Liver (tissue), 3 donors: ENCODE measurements at regions not wholly inside any gene's neighbourhood (a gene's known extent, or its start where the extent isn't known, plus 50 kb on each side); places are given as distances from the start of the nearest gene placed in this dataset.

Source experiments
- EGR1 ChIP-seq, 2 donors: IDR thresholded peaks; 2 replicates each; pipeline ENCODE4 v1.6.1; 2016 to 2018; ENCODE audit warnings: antibody characterized with exemption in 2 of 2, low read depth in 2 of 2
- FOXA1 ChIP-seq: IDR thresholded peaks from 2 replicates; pipeline ENCODE4 v1.6.1; 2016; ENCODE audit warnings: antibody characterized with exemption
- GABPA ChIP-seq, 2 donors: IDR thresholded peaks in 1 of 2; conservative IDR thresholded peaks in 1 of 2; 2 replicates each; pipeline ENCODE4 v1.6.1; 2016; ENCODE audit warnings: antibody characterized with exemption in 2 of 2, mild to moderate bottlenecking in 1 of 2, moderate library complexity in 1 of 2
- HNF4A ChIP-seq, 2 donors: conservative IDR thresholded peaks; 2 replicates each; pipeline ENCODE4 v1.6.1; 2016; ENCODE audit warnings: antibody characterized with exemption in 2 of 2, mild to moderate bottlenecking in 2 of 2
- HNF4G ChIP-seq: IDR thresholded peaks from 2 replicates; pipeline ENCODE4 v1.6.1; 2016; ENCODE audit warnings: antibody characterized with exemption
- JUND ChIP-seq, 2 donors: IDR thresholded peaks; 2 replicates each; pipeline ENCODE4 v1.6.1; 2016; ENCODE audit warnings: antibody characterized with exemption in 2 of 2
- MAX ChIP-seq: IDR thresholded peaks from 2 replicates; pipeline ENCODE4 v1.6.1; 2016; ENCODE audit warnings: antibody characterized with exemption
- NR2F2 ChIP-seq: IDR thresholded peaks from 2 replicates; pipeline ENCODE4 v1.6.1; 2016; ENCODE audit warnings: antibody characterized with exemption
- RAD21 ChIP-seq, 2 donors: IDR thresholded peaks; 2 replicates each; pipeline ENCODE4 v1.6.1; 2016; ENCODE audit warnings: antibody characterized with exemption in 2 of 2, mild to moderate bottlenecking in 2 of 2
- RXRA ChIP-seq, 2 donors: IDR thresholded peaks; 2 replicates each; pipeline ENCODE4 v1.6.1; 2017 to 2018; ENCODE audit warnings: antibody characterized with exemption in 2 of 2, mild to moderate bottlenecking in 1 of 2
- TAF1 ChIP-seq: conservative IDR thresholded peaks from 2 replicates; pipeline ENCODE4 v1.6.1; 2016; ENCODE audit warnings: antibody characterized with exemption, mild to moderate bottlenecking
- YY1 ChIP-seq: IDR thresholded peaks from 2 replicates; pipeline ENCODE4 v1.6.1; 2016; ENCODE audit warnings: antibody characterized with exemption, mild to moderate bottlenecking
- TF ChIP-seq, protein P1 (sequence below): fragments of 150-350 bp; IDR thresholded peaks from 2 replicates; pipeline ENCODE4 v1.5.1; 2017; ENCODE audit warnings: improper control_type of control experiment, low read depth, low read length; ENCODE audit not compliant: missing input control
- TF ChIP-seq, protein P2 (sequence below): IDR thresholded peaks from 2 replicates; pipeline ENCODE4 v1.6.1; 2016; ENCODE audit warnings: antibody characterized with exemption, mild to moderate bottlenecking
- donor health status: healthy.
- donor health status: healthy.

- TF ChIP-seq, protein P1, sequence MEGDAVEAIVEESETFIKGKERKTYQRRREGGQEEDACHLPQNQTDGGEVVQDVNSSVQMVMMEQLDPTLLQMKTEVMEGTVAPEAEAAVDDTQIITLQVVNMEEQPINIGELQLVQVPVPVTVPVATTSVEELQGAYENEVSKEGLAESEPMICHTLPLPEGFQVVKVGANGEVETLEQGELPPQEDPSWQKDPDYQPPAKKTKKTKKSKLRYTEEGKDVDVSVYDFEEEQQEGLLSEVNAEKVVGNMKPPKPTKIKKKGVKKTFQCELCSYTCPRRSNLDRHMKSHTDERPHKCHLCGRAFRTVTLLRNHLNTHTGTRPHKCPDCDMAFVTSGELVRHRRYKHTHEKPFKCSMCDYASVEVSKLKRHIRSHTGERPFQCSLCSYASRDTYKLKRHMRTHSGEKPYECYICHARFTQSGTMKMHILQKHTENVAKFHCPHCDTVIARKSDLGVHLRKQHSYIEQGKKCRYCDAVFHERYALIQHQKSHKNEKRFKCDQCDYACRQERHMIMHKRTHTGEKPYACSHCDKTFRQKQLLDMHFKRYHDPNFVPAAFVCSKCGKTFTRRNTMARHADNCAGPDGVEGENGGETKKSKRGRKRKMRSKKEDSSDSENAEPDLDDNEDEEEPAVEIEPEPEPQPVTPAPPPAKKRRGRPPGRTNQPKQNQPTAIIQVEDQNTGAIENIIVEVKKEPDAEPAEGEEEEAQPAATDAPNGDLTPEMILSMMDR, result no peak
- TF ChIP-seq FOXA1 (no peak), EGR1 (IDR thresholded peaks at IDR 0.05; ENCODE audit: low read depth in 2 of 2) (no peak), HNF4A (conservative IDR thresholded peaks at IDR 0.05) (no peak), YY1 (no peak), GABPA (IDR thresholded peaks at IDR 0.05 in 1 of 2, conservative IDR thresholded peaks at IDR 0.05 in 1 of 2) (no peak), RXRA (IDR thresholded peaks at IDR 0.05) (no peak), JUND (IDR thresholded peaks at IDR 0.05) (no peak), HNF4G (no peak), NR2F2 (no peak), MAX (no peak), RAD21 (IDR thresholded peaks at IDR 0.05) (no peak), TAF1 (no peak)
- TF ChIP-seq, protein P2, sequence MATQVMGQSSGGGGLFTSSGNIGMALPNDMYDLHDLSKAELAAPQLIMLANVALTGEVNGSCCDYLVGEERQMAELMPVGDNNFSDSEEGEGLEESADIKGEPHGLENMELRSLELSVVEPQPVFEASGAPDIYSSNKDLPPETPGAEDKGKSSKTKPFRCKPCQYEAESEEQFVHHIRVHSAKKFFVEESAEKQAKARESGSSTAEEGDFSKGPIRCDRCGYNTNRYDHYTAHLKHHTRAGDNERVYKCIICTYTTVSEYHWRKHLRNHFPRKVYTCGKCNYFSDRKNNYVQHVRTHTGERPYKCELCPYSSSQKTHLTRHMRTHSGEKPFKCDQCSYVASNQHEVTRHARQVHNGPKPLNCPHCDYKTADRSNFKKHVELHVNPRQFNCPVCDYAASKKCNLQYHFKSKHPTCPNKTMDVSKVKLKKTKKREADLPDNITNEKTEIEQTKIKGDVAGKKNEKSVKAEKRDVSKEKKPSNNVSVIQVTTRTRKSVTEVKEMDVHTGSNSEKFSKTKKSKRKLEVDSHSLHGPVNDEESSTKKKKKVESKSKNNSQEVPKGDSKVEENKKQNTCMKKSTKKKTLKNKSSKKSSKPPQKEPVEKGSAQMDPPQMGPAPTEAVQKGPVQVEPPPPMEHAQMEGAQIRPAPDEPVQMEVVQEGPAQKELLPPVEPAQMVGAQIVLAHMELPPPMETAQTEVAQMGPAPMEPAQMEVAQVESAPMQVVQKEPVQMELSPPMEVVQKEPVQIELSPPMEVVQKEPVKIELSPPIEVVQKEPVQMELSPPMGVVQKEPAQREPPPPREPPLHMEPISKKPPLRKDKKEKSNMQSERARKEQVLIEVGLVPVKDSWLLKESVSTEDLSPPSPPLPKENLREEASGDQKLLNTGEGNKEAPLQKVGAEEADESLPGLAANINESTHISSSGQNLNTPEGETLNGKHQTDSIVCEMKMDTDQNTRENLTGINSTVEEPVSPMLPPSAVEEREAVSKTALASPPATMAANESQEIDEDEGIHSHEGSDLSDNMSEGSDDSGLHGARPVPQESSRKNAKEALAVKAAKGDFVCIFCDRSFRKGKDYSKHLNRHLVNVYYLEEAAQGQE, result no peak
These were observed 678.9 kb upstream of the FANCL start for GRCh38 chr2:58920001-58920400.
